Brain microvascular endothelial cell (primary cell): ENCODE measurements at regions not wholly inside any gene's neighbourhood (a gene's known extent, or its start where the extent isn't known, plus 50 kb on each side); places are given as distances from the start of the nearest gene placed in this dataset.

Experiments
- DNase-seq: peaks from one replicate; pipeline ENCODE4 v3.0.0-alpha.2; 2020
- H3K27ac ChIP-seq: fragments of 250-450 bp; sonication (Bioruptor Pico); 2 replicates; pipeline ENCODE4 v1.5.1; 2020; ENCODE audit warnings: mild to moderate bottlenecking, moderate library complexity
- H3K27me3 ChIP-seq: fragments of 250-450 bp; sonication (Bioruptor Pico); replicated peaks from 2 replicates; pipeline ENCODE4 v1.5.1; 2020; ENCODE audit warnings: mild to moderate bottlenecking
- H3K36me3 ChIP-seq: fragments of 250-450 bp; sonication (Bioruptor Pico); replicated peaks from 2 replicates; pipeline ENCODE4 v1.5.1; 2020; ENCODE audit warnings: mild to moderate bottlenecking
- H3K4me3 ChIP-seq: 2 replicates; pipeline ENCODE4 v1.5.1; 2011; ENCODE audit warnings: low read depth, mild to moderate bottlenecking, control low read depth, low read length, moderate library complexity
- in situ Hi-C: cut with HindIII; loops from 2 replicates; pipeline ENCODE4 v1.10.0; 2017; ENCODE audit warnings: low sequenced_read_pairs, low pct_ligation_motif_present
- TF ChIP-seq, protein P1 (sequence below): IDR thresholded peaks from 2 replicates; pipeline ENCODE4 v1.5.1; 2011; ENCODE audit warnings: low read depth, mild to moderate bottlenecking, moderate library complexity, low read length, control low read depth, inconsistent platforms; ENCODE audit errors: missing control alignments

- Histone ChIP-seq H3K36me3 (no peaks in the 10 kb centered on the region), H3K4me3 (no peak overlapping the region), H3K27ac (no peak overlapping the region), H3K27me3 (no peaks in the 10 kb centered on the region)
- TF ChIP-seq, protein P1, sequence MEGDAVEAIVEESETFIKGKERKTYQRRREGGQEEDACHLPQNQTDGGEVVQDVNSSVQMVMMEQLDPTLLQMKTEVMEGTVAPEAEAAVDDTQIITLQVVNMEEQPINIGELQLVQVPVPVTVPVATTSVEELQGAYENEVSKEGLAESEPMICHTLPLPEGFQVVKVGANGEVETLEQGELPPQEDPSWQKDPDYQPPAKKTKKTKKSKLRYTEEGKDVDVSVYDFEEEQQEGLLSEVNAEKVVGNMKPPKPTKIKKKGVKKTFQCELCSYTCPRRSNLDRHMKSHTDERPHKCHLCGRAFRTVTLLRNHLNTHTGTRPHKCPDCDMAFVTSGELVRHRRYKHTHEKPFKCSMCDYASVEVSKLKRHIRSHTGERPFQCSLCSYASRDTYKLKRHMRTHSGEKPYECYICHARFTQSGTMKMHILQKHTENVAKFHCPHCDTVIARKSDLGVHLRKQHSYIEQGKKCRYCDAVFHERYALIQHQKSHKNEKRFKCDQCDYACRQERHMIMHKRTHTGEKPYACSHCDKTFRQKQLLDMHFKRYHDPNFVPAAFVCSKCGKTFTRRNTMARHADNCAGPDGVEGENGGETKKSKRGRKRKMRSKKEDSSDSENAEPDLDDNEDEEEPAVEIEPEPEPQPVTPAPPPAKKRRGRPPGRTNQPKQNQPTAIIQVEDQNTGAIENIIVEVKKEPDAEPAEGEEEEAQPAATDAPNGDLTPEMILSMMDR: no peak
- no peak for DNase-seq
- in situ Hi-C loops: no loop called here
Observed at GRCh38 chr22:27185099-27185709, 527.8 kb downstream of the MIAT start.

DNA sequence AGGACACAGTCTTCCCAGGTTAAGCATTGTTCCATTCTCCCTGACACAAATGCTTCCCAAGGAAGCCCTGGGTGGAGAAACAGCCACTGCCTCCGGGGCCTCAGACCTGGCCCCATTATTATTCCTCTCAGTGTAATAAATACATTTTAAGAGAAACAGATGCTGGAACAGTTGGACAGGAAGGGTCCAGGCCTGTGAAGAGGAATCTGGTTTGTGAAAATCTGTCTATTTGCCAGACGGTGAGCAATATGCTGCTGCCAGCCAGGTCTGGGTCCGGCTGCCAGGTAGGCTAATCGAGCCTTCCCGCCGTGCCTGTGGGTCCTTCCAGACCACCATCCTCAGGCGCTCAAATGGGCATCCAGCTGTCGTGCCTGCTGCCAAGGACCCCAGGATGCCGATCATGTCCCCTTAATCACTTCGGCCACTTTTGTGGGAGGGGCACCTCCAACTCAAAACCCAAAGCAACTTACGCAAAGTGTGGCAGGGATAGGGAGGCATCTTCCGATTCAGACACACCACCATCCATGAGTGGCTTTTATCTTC is 528.4 kb downstream of the MIAT start:
- no peak for DNase-seq
- TF ChIP-seq, protein P1: no peak
- in situ Hi-C loops: no loop called here
- Histone ChIP-seq H3K27ac (no peak overlapping the region), H3K36me3 (no peaks in the 10 kb centered on the region), H3K27me3 (no peaks in the 10 kb centered on the region), H3K4me3 (no peak overlapping the region)

GRCh38 chr22:27186643-27187042 is 529.3 kb downstream of the MIAT start:
- TF ChIP-seq, protein P1: no peak
- Histone ChIP-seq H3K27ac (no peak overlapping the region), H3K36me3 (no peaks in the 10 kb centered on the region), H3K27me3 (no peaks in the 10 kb centered on the region), H3K4me3 (no peak overlapping the region)
- in situ Hi-C loops: no loop called here
- DNase-seq: no peak

DNA sequence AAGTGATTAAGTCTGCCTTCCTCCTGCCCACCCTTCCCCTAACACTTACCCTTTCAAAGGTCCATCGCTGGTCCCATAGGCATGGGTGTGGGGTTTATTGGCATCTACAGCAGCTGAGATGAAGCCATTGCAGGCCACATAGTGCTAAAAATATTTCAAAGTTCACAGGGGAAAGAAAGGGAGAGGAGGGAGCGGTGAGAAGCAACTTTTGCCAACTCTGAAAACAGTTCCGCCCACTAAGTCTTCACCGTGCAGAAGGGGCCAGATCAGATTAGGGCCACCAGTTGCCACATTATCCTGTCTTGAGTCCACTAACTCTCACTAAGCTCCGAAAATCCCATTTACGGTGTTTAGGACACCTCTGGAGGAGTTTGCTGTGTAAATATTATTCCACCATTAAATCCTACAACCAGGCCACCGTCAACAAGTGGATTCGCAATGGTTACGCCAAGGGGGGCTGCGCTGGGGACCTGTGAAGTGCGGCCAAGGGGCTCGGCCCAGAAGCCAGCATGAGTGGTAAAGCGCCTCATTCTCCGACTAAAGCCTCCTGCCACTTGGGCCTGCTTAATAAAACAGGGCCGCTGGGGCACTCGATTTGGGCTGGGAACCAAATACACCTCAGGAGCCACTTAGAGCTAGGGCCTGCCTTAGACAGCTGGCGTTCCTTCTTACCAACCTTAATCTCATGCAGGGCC is 534.9 kb downstream of the MIAT start:
- no peak for DNase-seq
- no peaks in the 10 kb centered on the region for H3K36me3 ChIP-seq
- TF ChIP-seq, protein P1: no peak
- H3K27me3 ChIP-seq: no peaks in the 10 kb centered on the region
- no peak overlapping the region for H3K4me3 ChIP-seq
- H3K27ac ChIP-seq: no peak overlapping the region
- in situ Hi-C loops: no loop called here

- no peak overlapping the region for H3K4me3 ChIP-seq
- in situ Hi-C loops: no loop called here
- DNase-seq: no peak
- H3K27ac ChIP-seq: no peak overlapping the region
- TF ChIP-seq, protein P1: no peak
- H3K27me3 ChIP-seq: no peaks in the 10 kb centered on the region
- H3K36me3 ChIP-seq: no peaks in the 10 kb centered on the region
Observed at GRCh38 chr22:27193215-27193614, 535.8 kb downstream of the MIAT start.
